ACHN (cell line): ENCODE measurements at regions not wholly inside any gene's neighbourhood (a gene's known extent, or its start where the extent isn't known, plus 50 kb on each side); places are given as distances from the start of the nearest gene placed in this dataset.
A peak's percentile ranks its signal among the peaks of the same experiment; 100 is the strongest.

Experiments
- DNase-seq: peaks from one replicate; pipeline ENCODE4 v3.0.0-alpha.2; 2015
- in situ Hi-C: cut with HindIII; loops from 2 replicates; pipeline ENCODE4 v1.10.0; 2017; ENCODE audit warnings: low sequenced_read_pairs, low pct_ligation_motif_present, low pct_unique_long_range_greater_than_20kb

- in situ Hi-C loops: no loop called here
- no peak for DNase-seq
Observed at GRCh38 chr2:81545626-81546025, 1241.1 kb upstream of the LRRTM1 start.

GRCh38 chr2:81542119-81542518, 1237.6 kb upstream of the LRRTM1 start:
- in situ Hi-C loops: no loop called here
- DNase-seq: no peak

- in situ Hi-C loops: no loop called here
- DNase-seq: no peak
Observed at GRCh38 chr2:81529944-81530343, 1225.4 kb upstream of the LRRTM1 start.

GRCh38 chr2:81528852-81529480, 1224.4 kb upstream of the LRRTM1 start:
- DNase-seq: no peak
- in situ Hi-C loops: no loop called here

GRCh38 chr2:81523344-81523743, 1218.8 kb upstream of the LRRTM1 start:
- in situ Hi-C loops: no loop called here
- no peak for DNase-seq

- in situ Hi-C loops: no loop called here
- no peak for DNase-seq
Observed at GRCh38 chr2:81513328-81513727, 1208.8 kb upstream of the LRRTM1 start.

GRCh38 chr2:81505586-81505985, 1201.0 kb upstream of the LRRTM1 start:
- no peak for DNase-seq
- in situ Hi-C loops: no loop called here

- in situ Hi-C loops: no loop called here
- no peak for DNase-seq
Observed at GRCh38 chr2:81495556-81495955, 1191.0 kb upstream of the LRRTM1 start.

GRCh38 chr2:81483254-81483653, 1178.7 kb upstream of the LRRTM1 start:
- in situ Hi-C loops: no loop called here
- DNase-seq: no peak

- in situ Hi-C loops: no loop called here
- no peak for DNase-seq
Observed at GRCh38 chr2:81481994-81482368, 1177.4 kb upstream of the LRRTM1 start.

- no peak for DNase-seq
- in situ Hi-C loops: no loop called here
Observed at GRCh38 chr2:81481242-81481993, 1176.9 kb upstream of the LRRTM1 start.

GRCh38 chr2:81467096-81467495, 1162.5 kb upstream of the LRRTM1 start:
- DNase-seq: no peak
- in situ Hi-C loops: no loop called here

GRCh38 chr2:81462420-81462819, 1157.9 kb upstream of the LRRTM1 start:
- no peak for DNase-seq
- in situ Hi-C loops: no loop called here

- in situ Hi-C loops: no loop called here
- DNase-seq: no peak
Observed at GRCh38 chr2:81445176-81445575, 1140.6 kb upstream of the LRRTM1 start.

- in situ Hi-C loops: no loop called here
- no peak for DNase-seq
Observed at GRCh38 chr2:81437456-81438000, 1133.0 kb upstream of the LRRTM1 start.

GRCh38 chr2:81436256-81436655, 1131.7 kb upstream of the LRRTM1 start:
- in situ Hi-C loops: no loop called here
- no peak for DNase-seq

- in situ Hi-C loops: no loop called here
- peak; percentile 1 for DNase-seq
Observed at GRCh38 chr2:81412681-81413080, 1108.1 kb upstream of the LRRTM1 start.

GRCh38 chr2:81403508-81403907, 1099.0 kb upstream of the LRRTM1 start:
- no peak for DNase-seq
- in situ Hi-C loops: no loop called here

GRCh38 chr2:81396417-81397019, 1092.0 kb upstream of the LRRTM1 start:
- in situ Hi-C loops: no loop called here
- no peak for DNase-seq

GRCh38 chr2:81395746-81396145, 1091.2 kb upstream of the LRRTM1 start:
- DNase-seq: no peak
- in situ Hi-C loops: no loop called here
